ENCODE measurements at regions not wholly inside any gene's neighbourhood (a gene's known extent, or its start where the extent isn't known, plus 50 kb on each side); places are given as distances from the start of the nearest gene placed in this dataset.

GRCh38 chr3:153469162-153469561 lies 307.1 kb downstream of the RAP2B start:
- TF ChIP-seq CTCF (IDR thresholded peaks at IDR 0.05; ENCODE audit: low read depth, low read length) (no peak), EZH2phosphoT487 (IDR thresholded peaks at IDR 0.05; ENCODE audit: low read depth) (no peak)
